ENCODE measurements at regions not wholly inside any gene's neighbourhood (a gene's known extent, or its start where the extent isn't known, plus 50 kb on each side); places are given as distances from the start of the nearest gene placed in this dataset.
"Not testable (repeated sequence)": the region's sequence is repeated elsewhere in the genome, so short reads cannot be mapped to it uniquely, and the experiment has no call there.

GRCh38 chr2:45102579-45103117, 93.4 kb upstream of the SIX2 start:
- no peak for DNase-seq

- DNase-seq, result no peak
Observed at GRCh38 chr2:45102141-45102540, 92.9 kb upstream of the SIX2 start.

- DNase-seq, result no peak
Observed at GRCh38 chr2:45096996-45097395, 87.7 kb upstream of the SIX2 start.

GRCh38 chr2:45096038-45096437, 86.8 kb upstream of the SIX2 start:
- not testable (repeated sequence) for DNase-seq

GRCh38 chr2:45093663-45094062, 84.4 kb upstream of the SIX2 start:
- no peak for DNase-seq

GRCh38 chr2:45093181-45093580, 83.9 kb upstream of the SIX2 start:
- DNase-seq, result no peak

GRCh38 chr2:45089554-45090261, 80.5 kb upstream of the SIX2 start:
- no peak for DNase-seq

- DNase-seq, result no peak
Observed at GRCh38 chr2:45085487-45085886, 76.2 kb upstream of the SIX2 start.

GRCh38 chr2:45084361-45085020, 75.2 kb upstream of the SIX2 start:
- DNase-seq, result no peak

GRCh38 chr2:45083175-45083574, 73.9 kb upstream of the SIX2 start:
- DNase-seq, result no peak

- DNase-seq, result no peak
Observed at GRCh38 chr2:45074713-45075112, 65.5 kb upstream of the SIX2 start.

GRCh38 chr2:45072862-45073237, 63.6 kb upstream of the SIX2 start:
- DNase-seq, result no peak

GRCh38 chr2:45072064-45072861, 63.0 kb upstream of the SIX2 start:
- no peak for DNase-seq

- DNase-seq, result no peak
Observed at GRCh38 chr2:45070113-45070652, 60.9 kb upstream of the SIX2 start.

- DNase-seq, result no peak
Observed at GRCh38 chr2:45069684-45070083, 60.4 kb upstream of the SIX2 start.

GRCh38 chr2:45068571-45069140, 59.4 kb upstream of the SIX2 start:
- DNase-seq, result no peak

- no peak for DNase-seq
Observed at GRCh38 chr2:45067859-45068570, 58.8 kb upstream of the SIX2 start.

All from SHP77 treated with DMSO at 0.1 percent for 48 hours (cell line).